NCI-H82 treated with DMSO at 0.1 percent for 48 hours (cell line): ENCODE measurements at regions not wholly inside any gene's neighbourhood (a gene's known extent, or its start where the extent isn't known, plus 50 kb on each side); places are given as distances from the start of the nearest gene placed in this dataset.
"Not testable (repeated sequence)": the region's sequence is repeated elsewhere in the genome, so short reads cannot be mapped to it uniquely, and the experiment has no call there.

ENCODE experiments used
- DNase-seq: peaks from one replicate; lab custom pipeline; 2025; ENCODE audit not compliant: unreplicated experiment; lab: John Stamatoyannopoulos, UW

DNA sequence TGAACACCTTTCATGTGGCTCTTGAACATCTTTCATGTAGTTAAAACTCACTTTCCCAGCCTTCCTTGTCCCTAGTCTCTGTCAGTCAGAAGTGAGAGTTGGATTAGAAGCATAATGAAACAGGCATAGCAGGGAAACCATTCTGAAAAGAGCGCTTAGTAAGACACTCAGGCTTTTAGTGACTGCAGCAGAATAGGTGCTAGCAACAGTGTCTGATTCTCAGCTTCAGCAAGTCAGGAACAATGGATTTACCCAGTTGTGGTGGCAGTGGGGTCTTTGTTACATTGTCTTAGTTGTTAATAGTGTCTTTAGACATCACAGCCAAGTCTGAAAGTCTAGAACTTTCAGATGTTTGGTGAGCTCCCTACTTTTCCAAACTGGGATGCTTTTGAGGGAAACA, 177.1 kb upstream of the PCDH7 start:
- no peak for DNase-seq

- DNase-seq, result no peak
These were observed 167.0 kb upstream of the PCDH7 start for GRCh38 chr4:30553151-30553550.

DNA sequence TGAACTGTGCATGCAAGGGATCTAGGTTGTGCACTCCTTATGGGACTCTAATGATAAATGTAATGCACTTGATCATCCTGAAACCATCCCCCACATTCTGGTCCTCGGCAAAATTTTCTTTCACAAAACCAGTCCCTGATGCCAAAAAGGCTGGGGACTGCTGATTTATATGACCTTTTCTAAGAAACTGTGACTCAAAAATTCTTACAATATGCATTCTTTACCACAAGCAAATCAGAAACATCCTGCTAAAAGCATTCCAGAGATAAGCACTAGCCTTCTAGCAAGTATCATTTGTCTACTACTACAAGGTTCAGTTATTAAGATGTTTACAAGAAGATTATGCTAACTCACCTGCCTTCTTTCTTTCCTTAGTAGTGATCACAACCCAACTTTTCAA, 166.5 kb upstream of the PCDH7 start:
- no peak for DNase-seq

GRCh38 chr4:30555775-30556174, 164.4 kb upstream of the PCDH7 start:
- no peak for DNase-seq

DNA sequence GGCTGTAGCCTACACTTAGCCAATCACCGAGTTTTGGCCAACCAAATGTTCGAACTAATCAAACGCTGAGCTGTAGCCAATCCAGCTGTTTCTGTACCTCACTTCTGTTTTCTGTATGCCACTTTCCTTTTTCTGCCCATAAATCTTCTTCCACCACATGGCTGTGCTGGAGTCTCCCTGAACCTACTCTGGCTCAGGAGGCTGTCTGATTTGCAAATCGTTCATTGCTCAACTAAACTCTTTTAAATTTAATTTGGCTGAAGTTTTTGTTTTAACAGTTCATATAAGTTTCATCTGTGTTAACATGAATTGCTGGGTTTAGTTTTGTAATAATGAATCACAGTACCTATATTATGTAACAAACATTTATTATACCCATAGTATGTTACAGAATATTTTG, 160.7 kb upstream of the PCDH7 start:
- no peak for DNase-seq

GRCh38 chr4:30586850-30587249, 133.3 kb upstream of the PCDH7 start:
- no peak for DNase-seq

- not testable (repeated sequence) for DNase-seq
These were observed 130.5 kb upstream of the PCDH7 start for GRCh38 chr4:30589669-30590068.

GRCh38 chr4:30600246-30601017, 119.7 kb upstream of the PCDH7 start:
- DNase-seq, result no peak

DNA sequence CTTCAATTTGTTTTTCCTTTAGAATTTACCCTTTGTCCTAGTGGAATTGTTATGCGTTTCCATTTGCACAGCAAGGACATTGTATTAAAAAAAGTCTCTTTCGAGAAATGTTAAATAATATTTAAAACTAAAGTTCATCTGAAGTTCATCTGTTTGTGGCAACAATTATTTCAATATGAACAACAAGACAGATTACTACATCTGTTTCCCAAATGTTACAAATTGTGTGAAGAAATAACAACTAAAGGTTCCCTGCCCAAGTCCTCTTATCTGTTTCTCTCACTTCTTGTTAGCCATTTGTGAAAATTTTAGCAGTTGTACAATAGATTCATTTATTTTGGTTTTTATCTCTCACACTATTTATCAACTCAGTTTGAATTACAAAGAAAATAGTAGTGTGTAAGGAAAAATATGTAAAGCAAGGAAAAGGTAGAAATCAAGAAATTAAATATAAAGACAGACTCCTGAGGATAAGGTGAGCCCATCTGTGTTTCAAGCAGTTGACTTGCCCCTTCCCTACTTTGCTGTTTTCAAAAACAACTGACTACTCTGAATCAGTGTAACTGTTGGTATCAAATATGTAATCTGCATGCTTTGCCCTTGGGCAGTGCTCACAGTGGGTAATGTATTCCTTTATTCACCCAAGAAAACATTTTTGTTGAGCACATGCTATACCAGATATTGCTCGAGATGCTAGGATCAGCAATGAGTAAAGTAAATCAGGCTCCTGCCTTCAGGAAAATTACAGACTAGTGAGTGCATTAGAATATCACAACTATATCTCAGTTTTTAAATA, 118.9 kb upstream of the PCDH7 start:
- no peak for DNase-seq

DNA sequence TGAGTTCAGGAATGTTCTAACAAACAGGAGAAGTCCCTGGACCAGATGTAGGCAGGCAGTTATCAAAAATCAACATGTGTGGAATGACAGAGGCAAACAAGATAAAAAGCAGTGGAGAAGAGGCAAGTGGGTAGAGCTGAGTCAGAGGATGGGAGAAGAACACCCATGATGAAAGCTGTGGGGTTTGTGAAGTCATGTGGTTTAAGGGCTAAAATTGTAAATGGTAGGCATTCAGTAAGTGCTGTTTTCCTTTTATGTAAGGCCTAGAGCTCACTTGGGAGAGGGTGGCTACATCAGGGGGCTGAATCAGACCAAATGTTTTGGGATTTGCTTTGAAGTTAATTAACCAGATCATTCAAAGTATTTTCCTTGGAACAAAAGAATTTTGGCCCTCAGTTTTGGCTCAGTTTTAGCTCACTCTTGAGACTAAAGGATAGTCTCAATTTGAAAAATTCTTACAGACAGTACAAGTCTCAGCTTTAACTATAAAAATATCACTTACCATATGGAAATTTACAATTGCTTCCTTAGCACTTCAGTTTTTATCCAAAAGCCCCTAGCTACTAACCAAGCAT, 114.5 kb upstream of the PCDH7 start:
- no peak for DNase-seq

DNA sequence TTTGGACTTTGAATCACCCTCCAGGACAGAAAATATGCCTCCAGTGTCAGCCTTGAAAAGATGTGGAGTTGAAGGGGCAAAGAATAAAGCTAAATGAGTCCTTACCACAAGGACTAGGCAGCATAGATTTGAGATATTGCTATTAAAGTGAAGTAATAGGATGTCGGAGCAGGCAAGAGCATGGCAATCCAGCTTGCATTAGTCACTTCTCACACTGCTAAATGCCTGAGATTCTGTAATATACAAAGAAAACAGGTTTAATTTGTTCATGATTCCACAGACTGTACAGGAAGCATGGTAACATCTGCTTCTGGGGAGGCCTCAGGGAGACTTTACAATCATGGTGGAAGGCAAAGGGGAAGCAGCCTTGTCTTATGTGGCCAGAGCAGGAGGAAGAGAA, 109.8 kb upstream of the PCDH7 start:
- DNase-seq, result no peak

DNA sequence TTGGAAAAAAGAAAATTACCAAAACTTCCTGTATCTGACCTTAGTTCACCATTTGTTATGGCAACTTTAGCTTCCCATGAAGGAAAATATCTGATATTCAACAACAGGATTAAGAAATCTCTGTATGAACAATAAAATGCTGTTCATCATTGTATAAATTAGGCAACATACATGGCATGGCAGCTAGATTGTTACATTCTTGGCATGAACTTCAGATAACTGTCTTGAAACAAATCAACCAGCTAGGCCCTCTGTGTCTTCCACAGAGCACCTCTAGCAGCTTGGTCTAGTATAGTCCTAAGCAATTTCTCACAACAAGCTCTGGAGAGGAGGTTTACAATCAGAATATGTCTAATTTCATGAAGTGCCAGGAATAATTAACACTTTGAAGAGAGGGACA, 105.4 kb upstream of the PCDH7 start:
- no peak for DNase-seq

- no peak for DNase-seq
These were observed 103.1 kb upstream of the PCDH7 start for GRCh38 chr4:30616942-30617646.

GRCh38 chr4:30617836-30618235, 102.3 kb upstream of the PCDH7 start:
- DNase-seq, result no peak

- no peak for DNase-seq
These were observed 100.5 kb upstream of the PCDH7 start for GRCh38 chr4:30619679-30620078.

DNA sequence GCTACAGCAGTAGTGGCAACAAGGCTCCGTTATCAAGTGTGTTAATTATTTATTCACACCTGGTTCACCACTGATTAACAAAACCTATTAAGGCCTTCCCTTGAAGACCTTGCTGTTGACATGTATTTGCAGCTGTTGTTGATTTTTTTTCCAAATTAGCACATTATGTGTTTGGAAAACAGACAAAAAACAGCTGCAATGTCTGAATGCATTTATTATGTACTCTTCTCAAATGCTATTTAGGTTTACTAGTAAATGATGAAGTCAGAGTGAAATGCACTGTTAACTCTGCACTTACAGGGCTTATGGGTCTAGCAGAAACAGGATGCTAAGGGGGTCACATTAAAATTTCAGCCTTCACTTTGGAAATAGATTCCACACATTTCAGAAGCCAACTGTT, 99.5 kb upstream of the PCDH7 start:
- no peak for DNase-seq

GRCh38 chr4:30630431-30630830, 89.7 kb upstream of the PCDH7 start:
- no peak for DNase-seq

DNA sequence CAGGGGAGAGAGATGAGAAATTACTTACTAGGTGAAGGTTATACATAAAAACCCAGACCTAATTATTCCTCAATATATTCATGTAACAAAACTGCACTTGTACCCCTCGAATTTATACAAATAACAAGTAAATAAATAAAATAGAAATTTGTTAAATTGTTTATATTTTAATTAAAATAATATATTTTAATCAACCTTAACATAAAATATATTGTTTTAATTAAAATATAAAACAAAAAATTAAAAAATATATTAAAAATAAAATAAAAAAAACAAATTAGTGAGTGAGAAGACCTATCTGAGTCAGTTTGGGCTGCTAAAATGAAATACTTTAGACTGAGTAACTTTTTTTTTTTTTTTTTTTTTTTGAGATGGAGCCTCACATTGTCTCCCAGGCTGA, 87.4 kb upstream of the PCDH7 start:
- DNase-seq, result no peak

GRCh38 chr4:30641345-30641744, 78.8 kb upstream of the PCDH7 start:
- DNase-seq, result no peak

GRCh38 chr4:30642567-30642966, 77.6 kb upstream of the PCDH7 start:
- DNase-seq, result no peak

GRCh38 chr4:30653291-30653690, 66.9 kb upstream of the PCDH7 start:
- DNase-seq, result no peak

- DNase-seq, result no peak
These were observed 63.3 kb upstream of the PCDH7 start for GRCh38 chr4:30656828-30657227.
